ENCODE measurements at regions not wholly inside any gene's neighbourhood (a gene's known extent, or its start where the extent isn't known, plus 50 kb on each side); places are given as distances from the start of the nearest gene placed in this dataset.

- TF ChIP-seq POLR2AphosphoS5 (IDR thresholded peaks at IDR 0.05; ENCODE audit: low read depth, low read length) (no peak), POLR2A (IDR thresholded peaks at IDR 0.05; ENCODE audit: low read depth, low read length) (no peak), POU2F2 (IDR thresholded peaks at IDR 0.05; ENCODE audit: low read depth, low read length) (no peak), SPI1 (IDR thresholded peaks at IDR 0.05; ENCODE audit: low read depth, low read length) (no peak), TAF1 (IDR thresholded peaks at IDR 0.05; ENCODE audit: low read depth, low read length) (no peak), PAX5 (IDR thresholded peaks at IDR 0.05; ENCODE audit: insufficient read depth, low read length, severe bottlenecking) (no peak)
Measured at GRCh38 chr3:166362698-166363097, 525.5 kb upstream of the BCHE start.
